ENCODE measurements at regions not wholly inside any gene's neighbourhood (a gene's known extent, or its start where the extent isn't known, plus 50 kb on each side); places are given as distances from the start of the nearest gene placed in this dataset.

DNA sequence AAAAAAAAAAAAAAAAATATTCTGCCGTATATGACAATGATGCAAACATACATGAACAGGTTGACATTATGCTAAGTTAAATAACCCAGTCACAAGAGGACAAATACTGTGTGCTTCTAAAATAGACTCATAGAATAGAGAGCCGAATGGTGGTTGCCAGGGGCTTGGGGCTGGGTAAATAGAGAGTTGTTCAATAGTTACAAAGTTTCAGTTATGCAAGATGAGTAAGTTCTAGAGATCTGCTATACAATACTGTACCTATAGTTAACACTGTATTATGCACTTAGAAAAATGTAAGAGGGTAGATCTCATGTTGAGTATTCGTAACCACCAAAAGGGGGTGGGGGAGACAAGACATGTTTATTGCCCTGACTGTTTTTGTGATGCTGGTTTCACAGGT, 77.1 kb upstream of the GNAI1 start:
- TF ChIP-seq, protein P1, sequence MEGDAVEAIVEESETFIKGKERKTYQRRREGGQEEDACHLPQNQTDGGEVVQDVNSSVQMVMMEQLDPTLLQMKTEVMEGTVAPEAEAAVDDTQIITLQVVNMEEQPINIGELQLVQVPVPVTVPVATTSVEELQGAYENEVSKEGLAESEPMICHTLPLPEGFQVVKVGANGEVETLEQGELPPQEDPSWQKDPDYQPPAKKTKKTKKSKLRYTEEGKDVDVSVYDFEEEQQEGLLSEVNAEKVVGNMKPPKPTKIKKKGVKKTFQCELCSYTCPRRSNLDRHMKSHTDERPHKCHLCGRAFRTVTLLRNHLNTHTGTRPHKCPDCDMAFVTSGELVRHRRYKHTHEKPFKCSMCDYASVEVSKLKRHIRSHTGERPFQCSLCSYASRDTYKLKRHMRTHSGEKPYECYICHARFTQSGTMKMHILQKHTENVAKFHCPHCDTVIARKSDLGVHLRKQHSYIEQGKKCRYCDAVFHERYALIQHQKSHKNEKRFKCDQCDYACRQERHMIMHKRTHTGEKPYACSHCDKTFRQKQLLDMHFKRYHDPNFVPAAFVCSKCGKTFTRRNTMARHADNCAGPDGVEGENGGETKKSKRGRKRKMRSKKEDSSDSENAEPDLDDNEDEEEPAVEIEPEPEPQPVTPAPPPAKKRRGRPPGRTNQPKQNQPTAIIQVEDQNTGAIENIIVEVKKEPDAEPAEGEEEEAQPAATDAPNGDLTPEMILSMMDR (IDR thresholded peaks at IDR 0.05) = no peak
- no peak for TF ChIP-seq ZFX (IDR thresholded peaks at IDR 0.05; ENCODE audit: borderline replicate concordance)
